NB4 (cell line): ENCODE measurements at regions not wholly inside any gene's neighbourhood (a gene's known extent, or its start where the extent isn't known, plus 50 kb on each side); places are given as distances from the start of the nearest gene placed in this dataset.

Source experiments
- MYC ChIP-seq: IDR thresholded peaks from 2 replicates; pipeline ENCODE4 v1.6.1; 2011; ENCODE audit warnings: low read depth, low read length
- POLR2A ChIP-seq: IDR thresholded peaks from 2 replicates; pipeline ENCODE4 v1.6.1; 2011; ENCODE audit warnings: mild to moderate bottlenecking; ENCODE audit not compliant: insufficient read length; ENCODE audit errors: extremely low read depth
- TF ChIP-seq, protein P1 (sequence below): IDR thresholded peaks from one replicate; pipeline ENCODE4 v1.5.1; 2012; ENCODE audit warnings: low read depth, low read length
- TF ChIP-seq, protein P2 (sequence below): IDR thresholded peaks from 2 replicates; pipeline ENCODE4 v1.6.1; 2011; ENCODE audit warnings: low read depth, low read length

DNA sequence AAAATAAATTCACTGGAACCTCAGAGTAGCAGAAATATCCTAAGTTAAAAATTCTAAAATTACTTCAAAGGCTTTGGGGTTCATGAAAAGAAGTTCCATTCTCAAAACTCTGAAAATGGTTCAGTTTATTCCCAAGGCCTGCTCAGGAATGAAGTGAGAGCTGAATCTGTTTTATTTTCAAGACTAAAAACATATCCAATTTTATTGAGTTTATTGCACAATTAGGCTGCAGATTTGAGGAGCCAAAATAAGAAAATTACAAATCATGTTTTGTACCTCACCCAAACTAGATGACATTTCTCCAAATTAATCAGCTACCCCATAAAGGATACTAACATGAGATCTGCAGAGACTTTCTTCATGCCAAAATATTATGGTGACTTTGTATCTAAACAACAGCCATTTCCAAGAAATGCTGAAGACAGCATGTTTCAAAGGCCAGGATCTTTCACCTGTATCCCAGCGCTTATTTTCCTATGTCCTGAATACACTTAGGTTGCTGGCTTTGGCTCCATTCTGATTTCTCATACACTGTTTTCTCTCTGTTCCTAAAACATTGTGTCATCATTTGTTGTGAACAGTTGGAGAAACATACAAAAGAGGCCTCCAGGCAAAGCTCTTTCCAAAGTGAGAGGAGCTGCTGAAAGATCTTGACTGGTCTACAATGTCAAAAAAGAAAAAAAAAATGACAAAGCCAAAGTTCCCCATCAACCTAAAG lies 85.7 kb upstream of the F13A1 start:
- TF ChIP-seq, protein P1, sequence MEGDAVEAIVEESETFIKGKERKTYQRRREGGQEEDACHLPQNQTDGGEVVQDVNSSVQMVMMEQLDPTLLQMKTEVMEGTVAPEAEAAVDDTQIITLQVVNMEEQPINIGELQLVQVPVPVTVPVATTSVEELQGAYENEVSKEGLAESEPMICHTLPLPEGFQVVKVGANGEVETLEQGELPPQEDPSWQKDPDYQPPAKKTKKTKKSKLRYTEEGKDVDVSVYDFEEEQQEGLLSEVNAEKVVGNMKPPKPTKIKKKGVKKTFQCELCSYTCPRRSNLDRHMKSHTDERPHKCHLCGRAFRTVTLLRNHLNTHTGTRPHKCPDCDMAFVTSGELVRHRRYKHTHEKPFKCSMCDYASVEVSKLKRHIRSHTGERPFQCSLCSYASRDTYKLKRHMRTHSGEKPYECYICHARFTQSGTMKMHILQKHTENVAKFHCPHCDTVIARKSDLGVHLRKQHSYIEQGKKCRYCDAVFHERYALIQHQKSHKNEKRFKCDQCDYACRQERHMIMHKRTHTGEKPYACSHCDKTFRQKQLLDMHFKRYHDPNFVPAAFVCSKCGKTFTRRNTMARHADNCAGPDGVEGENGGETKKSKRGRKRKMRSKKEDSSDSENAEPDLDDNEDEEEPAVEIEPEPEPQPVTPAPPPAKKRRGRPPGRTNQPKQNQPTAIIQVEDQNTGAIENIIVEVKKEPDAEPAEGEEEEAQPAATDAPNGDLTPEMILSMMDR: no peak
- TF ChIP-seq, protein P2, sequence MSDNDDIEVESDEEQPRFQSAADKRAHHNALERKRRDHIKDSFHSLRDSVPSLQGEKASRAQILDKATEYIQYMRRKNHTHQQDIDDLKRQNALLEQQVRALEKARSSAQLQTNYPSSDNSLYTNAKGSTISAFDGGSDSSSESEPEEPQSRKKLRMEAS: no peak
- TF ChIP-seq POLR2A (no peak), MYC (no peak)
